AG08396 (cell line): ENCODE measurements at regions not wholly inside any gene's neighbourhood (a gene's known extent, or its start where the extent isn't known, plus 50 kb on each side); places are given as distances from the start of the nearest gene placed in this dataset.

Experiments
- DNase-seq: peaks from one replicate; pipeline ENCODE4 v3.0.0; 2012; ENCODE audit warnings: low spot score, mixed read lengths

DNA sequence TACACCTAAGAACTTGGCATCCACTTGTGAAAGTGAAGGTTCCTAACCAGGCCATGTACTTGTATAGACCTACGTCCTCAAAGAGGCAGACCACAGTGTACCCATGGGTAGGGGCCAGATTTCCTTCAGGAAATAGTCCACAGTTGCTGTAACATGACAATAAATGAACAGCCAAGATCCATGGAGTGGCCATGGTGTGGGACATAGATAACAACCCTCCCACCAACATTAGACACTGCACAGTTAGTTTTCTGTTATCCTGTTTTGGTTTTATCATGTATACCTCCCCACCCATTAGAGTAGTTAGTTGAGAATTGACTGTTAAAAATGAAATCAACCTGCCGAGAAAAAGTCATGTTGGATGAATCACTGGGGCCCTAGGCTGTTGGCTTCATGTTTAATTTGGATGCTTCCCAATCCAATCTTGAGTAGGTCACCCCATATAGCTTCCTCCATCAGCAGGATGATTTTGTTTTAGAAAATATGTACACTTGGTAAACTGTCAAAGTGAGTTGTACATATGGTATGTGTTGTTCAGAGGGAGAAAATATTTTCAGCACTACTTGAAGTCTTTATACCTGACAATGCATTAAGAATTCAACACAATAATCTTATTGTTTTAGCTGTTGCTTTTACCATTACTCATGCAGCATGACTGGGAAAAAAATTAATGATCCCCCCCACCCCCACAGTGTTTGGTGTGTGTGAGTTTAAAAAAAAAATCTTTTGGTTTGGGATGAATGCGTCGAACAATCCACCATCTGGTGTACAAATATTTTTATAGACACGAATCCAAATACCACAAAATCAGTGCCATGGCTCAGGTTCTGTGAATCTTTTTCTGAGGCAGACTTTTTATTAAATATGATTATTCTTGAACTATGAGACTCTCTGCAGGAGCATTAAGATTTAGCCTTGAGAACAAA is 88.3 kb upstream of the ARHGAP29 start:
- DNase-seq, result peak; percentile 78

GRCh38 chr1:94324178-94324544 is 86.8 kb upstream of the ARHGAP29 start:
- no peak for DNase-seq

DNA sequence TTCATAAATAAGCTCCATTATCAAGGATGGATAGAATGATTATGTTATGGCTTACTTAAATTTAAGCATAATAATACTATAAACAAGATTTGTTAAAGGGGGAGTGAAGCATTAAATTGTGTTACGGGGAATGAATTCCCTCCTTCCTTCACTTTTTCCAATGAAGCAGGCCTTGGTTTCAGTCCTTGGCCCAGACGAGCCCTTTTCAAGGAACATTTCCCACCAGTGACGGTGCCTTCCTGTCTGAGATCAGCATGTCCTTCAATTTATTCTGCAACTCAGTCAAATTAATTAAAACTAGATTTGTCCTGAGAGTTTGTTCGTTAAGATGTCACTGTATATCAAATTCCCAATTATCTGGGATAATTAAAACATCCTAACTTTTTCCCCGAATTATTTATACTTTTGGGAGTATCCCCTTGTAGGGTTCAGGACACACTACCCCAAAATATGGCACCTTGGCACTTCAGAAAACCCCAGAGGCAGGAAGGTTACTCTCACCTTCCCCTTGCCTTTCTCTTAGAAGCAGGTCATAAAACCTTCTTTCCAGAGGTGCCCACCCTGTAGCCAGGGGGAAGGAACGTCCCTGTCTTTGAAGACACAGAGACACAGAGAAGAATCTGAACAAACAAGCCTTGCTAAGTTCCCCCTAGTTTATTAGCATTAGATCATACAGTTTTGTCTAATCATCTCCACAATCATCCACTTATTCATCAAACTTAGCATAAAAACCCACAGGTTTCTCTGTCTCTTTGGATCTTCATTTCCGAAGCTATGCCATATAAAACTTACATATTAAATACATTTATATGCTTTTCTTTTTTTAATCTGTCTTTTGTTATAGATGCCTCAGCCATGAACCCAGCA is 86.2 kb upstream of the ARHGAP29 start:
- no peak for DNase-seq

DNA sequence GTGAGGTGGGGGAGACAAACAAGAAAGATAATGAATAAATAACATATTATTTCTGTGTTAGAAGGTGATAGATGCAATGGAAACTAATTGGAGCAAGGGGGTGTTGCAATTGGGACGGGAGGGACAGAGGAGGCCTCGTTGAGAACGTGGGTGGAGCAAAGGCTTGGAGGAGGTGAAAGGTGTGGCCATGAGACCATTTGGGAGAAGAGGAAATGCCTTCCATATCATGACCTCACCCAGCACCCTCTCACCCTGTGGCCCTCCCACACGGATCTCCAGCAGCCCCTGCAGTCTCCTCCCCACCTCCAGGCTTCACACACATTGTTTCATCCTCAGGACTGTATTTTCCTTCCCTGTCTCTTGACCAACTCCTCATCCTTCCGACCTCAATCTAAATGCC is 85.3 kb upstream of the ARHGAP29 start:
- DNase-seq, result no peak

DNA sequence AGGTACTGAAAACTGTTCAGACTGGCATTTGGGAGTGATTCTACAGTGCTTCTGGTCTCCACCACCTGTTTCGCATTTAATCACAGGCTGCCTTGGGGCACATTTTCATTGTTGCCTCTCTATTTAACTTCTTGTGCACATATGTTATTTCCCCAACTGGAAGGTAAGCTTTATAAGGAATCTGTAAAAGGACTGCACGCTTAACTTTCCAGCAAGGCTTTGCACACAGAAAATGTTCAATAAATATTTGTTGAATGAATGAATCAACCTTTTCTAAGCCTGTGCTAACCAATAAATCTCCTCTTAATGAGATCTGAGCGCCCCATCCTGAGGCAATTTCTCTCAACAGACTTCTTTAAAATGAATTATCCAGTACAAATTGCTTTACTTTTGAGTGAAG is 84.3 kb upstream of the ARHGAP29 start:
- no peak for DNase-seq

- no peak for DNase-seq
These were observed 82.1 kb upstream of the ARHGAP29 start for GRCh38 chr1:94319319-94320102.

- DNase-seq, result no peak
These were observed 81.2 kb upstream of the ARHGAP29 start for GRCh38 chr1:94318505-94319030.

DNA sequence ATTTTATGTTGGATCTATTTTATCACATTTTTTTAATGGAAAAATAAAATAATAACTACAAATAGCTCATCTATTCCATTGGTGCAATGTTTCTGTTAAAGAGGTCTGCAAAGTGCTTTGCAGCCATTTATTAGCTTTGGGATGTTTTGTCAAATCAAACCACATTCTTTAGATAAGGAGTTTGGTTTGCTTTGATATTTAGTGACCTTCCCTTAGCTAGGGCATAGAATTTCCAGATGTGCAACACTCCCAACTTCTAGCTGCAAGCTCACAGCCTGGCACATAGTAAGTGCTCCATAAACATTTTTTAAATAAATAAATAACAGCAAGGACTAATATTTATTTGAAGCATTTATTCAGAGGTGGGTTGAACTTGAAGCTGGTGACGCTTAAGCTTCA is 80.4 kb upstream of the ARHGAP29 start:
- no peak for DNase-seq

DNA sequence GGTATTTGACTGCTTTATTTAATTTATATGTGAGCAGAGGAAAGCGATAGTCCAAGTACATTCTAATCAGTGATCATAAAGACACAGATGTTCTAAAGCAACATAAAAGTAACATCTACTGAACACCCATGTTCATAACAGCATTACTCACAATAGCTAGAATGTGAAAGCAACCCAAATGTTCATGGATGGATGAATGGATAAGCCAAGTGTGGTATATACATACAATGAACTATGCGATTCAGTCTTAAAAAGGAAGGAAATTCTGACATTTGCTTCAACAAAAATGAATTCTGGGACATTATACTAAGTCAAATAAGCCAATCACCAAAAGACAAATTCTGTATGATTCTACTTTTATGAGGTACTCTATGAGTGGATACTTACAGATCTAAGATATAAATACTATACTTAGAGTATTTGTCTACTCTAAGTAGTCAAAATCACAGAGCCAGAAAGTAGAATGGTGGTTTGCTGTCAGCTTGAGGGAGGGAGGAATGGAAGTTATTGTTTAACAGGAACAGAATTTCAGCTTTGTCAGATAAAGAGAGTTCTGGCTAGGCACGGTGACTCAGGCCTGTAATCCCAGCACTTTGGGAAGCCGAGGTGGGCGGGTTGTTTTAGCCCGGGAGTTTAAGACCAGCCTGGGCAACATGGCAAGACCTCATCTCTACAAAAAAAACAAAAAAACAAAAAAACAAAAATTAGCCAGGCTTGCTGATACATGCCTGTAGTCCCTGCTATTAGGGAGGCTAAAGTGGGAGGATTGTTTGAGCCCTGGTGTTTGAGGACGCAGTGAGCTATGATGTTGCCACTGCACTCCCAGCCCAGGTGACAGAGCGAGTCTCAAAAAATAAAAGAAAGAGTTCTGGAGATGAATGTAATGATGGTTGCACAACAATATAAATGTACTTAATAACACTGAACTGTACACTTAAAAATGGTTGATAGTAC is 79.7 kb upstream of the ARHGAP29 start:
- DNase-seq, result no peak

DNA sequence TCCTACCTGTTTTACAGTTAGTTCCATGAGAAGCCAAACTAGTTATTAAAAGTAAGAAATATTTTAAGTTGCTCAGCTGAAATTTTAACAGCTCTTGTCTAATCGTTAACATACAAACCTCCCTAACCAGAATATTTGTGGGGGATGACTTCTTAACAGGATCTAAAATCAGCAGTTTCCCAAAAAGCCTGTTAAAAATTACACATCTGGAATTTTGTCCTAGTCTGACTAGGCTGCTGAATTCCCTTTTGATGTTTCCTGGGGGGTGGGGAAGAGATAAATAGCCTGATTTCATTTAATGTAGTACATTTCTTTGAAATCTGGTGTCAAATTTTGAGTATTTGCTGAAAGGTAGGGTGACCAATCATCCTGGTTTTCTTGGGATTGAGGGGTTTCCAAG is 78.8 kb upstream of the ARHGAP29 start:
- DNase-seq, result no peak

GRCh38 chr1:94315552-94316116 is 78.2 kb upstream of the ARHGAP29 start:
- no peak for DNase-seq

DNA sequence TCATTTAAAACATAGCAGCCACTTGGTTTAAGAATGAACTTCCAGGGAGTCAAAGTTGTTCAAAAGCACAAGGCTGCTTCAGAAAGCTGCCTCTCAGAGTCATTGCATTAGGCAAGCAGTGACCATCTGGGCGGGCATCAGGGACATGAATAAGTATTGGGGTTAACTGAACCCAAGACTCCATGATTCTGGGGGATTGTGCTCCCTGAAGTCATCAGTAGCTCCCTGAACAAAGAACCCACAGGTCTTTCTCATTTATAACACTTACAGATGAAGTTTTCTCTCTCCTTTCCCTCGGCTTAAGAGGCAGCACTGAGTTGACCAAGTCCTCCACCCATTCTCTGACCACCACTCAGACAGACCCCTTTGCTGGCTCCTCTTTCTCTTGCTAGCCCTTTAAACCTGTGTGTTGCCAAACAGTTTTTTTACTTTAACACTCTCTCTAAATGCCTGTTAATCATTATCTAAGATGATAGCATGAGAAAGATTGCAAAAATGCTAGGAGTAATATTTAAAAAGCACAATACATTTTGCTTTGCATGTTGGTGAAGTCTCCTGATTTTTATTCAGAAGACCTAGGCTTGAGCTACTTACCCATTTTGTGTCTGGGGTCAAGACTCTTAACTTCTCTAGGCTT is 77.0 kb upstream of the ARHGAP29 start:
- DNase-seq, result no peak

DNA sequence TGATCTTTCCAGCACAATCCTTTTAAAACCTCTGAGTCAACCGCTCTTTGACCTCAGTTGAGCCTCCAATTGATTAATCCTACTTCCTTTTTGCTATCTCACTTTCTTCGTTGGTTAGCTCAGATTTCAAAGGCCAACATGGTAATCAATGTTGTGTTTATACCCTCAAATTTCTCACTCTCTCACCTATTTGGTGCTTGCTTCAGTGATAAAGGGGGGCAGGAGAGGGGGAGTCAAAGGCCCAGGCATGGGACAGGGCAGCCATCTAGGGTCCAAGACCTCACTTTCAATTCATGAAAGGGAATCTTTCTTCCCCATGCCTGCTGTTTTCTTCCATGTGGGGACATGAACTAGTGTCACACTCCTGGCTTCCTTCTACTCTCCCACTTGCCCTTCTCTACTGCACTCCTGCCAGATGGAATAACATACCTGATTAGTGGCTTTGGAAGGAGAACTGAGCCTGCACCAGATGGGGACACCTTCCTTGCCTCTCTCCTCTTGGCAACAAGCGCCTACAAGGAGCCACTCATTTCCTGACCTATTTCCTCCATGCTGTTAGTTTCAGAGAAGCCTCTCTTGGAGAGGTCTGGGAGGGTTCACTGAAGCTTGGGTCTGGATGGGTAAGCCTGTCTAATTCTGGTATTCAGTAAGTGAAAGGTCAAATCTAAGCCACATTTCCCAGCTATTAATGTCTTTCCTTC is 73.3 kb upstream of the ARHGAP29 start:
- DNase-seq, result no peak

- no peak for DNase-seq
These were observed 72.6 kb upstream of the ARHGAP29 start for GRCh38 chr1:94309829-94310569.

DNA sequence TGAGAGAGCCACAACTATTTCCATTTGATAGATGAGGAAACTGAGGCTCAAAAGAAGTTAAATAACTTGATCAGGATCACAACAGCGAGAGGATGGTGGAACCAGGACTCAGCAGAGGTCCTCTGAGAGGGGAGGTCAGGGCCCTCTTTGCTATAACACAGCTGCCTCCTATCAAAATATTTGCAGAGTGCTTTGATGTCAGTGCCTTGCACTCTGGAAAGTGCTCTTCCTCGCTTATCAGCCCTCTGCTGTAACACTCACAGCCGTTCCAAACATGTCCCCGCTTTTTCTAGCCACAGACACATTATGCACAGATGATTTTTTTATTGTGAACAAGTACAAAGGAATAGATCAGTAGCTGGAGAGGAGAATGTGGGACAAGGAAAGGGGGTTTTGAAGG is 71.8 kb upstream of the ARHGAP29 start:
- DNase-seq, result no peak

DNA sequence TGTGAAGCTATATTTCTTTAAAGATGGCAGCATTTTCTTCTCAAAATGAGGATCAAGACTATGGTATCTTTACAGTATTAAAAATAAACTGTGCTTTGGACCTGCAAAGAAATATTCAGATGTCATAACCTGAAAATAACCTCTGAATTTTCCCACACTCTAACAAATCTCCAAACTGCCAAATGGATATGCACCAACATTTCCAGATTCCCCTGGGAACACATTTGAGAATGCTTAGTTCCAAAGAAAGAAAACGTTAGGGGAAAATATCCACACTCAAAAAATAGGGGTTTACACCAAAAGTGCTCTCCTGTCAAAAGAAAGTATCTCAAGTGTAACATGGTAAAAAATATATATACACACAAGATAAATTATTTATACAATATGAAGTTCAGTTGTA is 69.1 kb upstream of the ARHGAP29 start:
- no peak for DNase-seq

GRCh38 chr1:94305704-94306103 is 68.3 kb upstream of the ARHGAP29 start:
- no peak for DNase-seq

DNA sequence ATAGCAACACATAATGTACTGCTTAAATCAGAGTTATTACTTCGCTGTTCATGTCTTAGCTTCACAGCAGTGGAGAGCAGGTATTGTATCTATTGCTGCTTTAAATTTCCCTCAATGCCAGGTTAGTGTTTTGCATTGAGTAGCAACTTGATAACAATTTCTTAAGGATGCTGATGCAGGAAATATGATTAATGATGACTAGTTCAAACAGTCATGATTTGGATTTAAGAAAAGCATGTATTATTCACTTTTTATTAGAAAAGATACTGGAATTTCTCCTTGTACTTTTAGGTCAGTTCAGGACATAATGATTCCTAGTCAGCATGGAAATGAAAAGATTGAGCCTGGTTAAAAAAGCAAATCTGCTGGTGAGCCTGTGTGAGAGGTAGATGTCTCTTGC is 67.2 kb upstream of the ARHGAP29 start:
- no peak for DNase-seq

GRCh38 chr1:94303005-94303404 is 65.6 kb upstream of the ARHGAP29 start:
- DNase-seq, result no peak
